SK-N-DZ (cell line): ENCODE measurements at regions not wholly inside any gene's neighbourhood (a gene's known extent, or its start where the extent isn't known, plus 50 kb on each side); places are given as distances from the start of the nearest gene placed in this dataset.
"Not testable (repeated sequence)": the region's sequence is repeated elsewhere in the genome, so short reads cannot be mapped to it uniquely, and the experiment has no call there.

ENCODE experiments used
- DNase-seq: peaks from one replicate; pipeline ENCODE4 v3.0.0-alpha.2; 2015; ENCODE audit warnings: low spot score

GRCh38 chr12:65675141-65675621 is 149.1 kb upstream of the HMGA2 start:
- DNase-seq: no peak

- not testable (repeated sequence) for DNase-seq
These were observed 146.1 kb upstream of the HMGA2 start for GRCh38 chr12:65678172-65678571.

GRCh38 chr12:65681226-65681625 is 143.1 kb upstream of the HMGA2 start:
- DNase-seq: no peak

DNA sequence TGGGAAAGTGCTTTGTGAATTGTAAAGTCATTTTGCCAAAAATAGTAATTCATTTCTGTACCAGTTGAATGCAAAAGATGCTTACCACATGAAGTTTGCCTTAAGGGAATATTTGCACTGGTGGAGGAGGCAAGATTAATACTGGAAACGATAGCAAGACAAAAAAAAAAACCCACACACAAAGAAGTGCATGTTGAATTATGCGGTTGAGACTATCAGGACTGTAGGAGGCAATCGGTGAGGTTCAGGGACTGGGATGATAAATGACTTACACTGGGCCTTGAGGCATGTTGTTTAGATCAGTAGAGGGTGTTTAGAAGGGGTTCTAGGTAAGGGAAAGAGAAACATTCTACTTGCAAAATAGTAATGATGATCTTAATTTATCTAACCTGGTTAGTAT is 142.2 kb upstream of the HMGA2 start:
- no peak for DNase-seq

GRCh38 chr12:65684906-65685305 is 139.4 kb upstream of the HMGA2 start:
- DNase-seq: no peak

DNA sequence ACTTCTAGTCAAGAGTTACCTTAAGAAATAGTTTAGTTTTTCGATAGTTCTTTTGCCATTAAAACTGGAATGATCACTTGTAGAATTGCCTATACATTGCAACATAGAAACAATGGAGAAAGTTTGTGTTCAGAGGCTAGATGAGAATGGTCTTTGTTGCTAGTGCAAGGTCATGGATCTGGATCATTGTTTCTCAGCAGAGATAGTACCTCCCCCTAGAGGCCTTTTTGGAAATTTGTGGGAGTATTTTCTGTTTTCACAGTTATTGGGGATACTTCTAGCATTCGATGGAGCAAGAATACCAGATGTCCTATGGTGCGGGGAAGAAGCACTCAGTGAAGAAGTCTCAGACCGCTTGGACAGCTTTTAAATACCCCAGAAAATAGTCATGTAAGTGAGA is 138.8 kb upstream of the HMGA2 start:
- DNase-seq: no peak

GRCh38 chr12:65689508-65689907 is 134.8 kb upstream of the HMGA2 start:
- DNase-seq: no peak

GRCh38 chr12:65690477-65690876 is 133.8 kb upstream of the HMGA2 start:
- no peak for DNase-seq

GRCh38 chr12:65694130-65694529 is 130.2 kb upstream of the HMGA2 start:
- no peak for DNase-seq

DNA sequence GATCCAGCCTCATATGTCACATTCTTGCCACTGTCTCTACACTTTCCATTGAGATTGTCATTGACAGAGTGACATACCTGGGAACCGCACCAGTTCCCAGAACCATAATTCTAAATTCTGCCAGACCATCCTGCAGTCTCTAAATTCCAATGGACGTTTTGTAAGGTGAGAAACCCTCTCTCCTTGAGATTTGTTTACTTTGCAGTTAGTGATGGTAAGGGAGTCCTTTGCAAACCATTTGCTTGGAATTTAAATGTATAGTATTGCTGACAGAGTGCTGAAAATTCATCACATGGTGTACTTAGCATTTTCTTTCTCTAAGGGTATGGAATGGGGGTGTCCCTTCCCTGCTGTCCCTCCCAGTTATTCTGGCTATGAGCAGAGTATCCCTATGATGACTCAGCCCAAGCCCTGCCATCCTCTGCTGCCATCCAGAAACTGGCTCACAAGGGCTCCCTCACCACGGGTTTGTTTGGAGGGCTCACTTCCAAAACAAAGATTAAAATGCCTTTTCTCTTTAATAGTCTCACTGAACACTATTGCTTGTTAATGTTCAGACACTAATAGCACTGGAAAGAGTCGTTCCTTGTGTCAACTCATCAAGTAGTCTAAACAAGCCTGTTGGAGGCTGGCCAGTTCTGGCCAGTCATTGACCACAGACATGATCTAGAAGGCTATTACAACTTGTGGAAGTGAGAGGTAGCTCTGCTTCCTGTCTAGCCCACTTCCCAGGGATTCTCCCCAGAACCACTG is 129.0 kb upstream of the HMGA2 start:
- no peak for DNase-seq

GRCh38 chr12:65696227-65696626 is 128.1 kb upstream of the HMGA2 start:
- no peak for DNase-seq

DNA sequence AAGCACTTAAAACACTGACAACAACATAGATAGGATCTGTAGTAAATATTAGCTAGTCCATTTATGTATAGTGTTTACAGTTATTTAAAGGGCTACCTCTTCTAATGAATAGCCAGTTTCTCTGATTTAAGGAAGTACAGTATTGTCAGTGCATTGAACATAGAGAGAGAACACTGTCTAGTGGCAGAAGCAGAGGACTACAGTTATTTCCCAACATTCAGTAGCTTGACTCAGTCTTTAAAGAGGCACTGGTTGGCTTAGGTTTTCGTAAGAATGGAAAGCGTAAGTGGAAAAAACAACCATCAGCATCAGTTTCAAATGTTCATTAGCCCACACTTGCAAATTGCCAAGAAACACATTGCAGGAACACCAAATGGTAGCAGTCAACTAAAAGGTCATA is 125.0 kb upstream of the HMGA2 start:
- no peak for DNase-seq

GRCh38 chr12:65703176-65703575 is 121.1 kb upstream of the HMGA2 start:
- DNase-seq: no peak

- no peak for DNase-seq
These were observed 118.9 kb upstream of the HMGA2 start for GRCh38 chr12:65705380-65705876.

DNA sequence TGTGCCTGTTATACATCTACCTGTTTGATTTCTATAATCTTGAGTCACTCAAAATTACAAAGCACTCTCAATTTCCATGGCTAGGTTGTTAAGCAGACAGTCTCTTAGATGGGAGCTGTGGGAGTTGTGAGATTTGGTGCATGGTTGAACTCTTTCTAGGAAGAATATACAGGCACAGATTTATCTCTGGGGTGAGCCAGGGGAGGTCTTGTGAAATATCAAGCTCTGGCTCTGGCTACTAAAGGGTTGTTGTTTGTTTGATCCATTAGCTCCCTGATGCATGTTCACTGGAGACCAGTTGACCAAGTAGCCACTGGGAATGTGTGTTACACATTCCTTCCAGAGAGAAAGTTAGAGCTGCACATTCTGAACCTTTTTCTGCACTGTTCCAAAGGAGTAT is 117.2 kb upstream of the HMGA2 start:
- DNase-seq: no peak

DNA sequence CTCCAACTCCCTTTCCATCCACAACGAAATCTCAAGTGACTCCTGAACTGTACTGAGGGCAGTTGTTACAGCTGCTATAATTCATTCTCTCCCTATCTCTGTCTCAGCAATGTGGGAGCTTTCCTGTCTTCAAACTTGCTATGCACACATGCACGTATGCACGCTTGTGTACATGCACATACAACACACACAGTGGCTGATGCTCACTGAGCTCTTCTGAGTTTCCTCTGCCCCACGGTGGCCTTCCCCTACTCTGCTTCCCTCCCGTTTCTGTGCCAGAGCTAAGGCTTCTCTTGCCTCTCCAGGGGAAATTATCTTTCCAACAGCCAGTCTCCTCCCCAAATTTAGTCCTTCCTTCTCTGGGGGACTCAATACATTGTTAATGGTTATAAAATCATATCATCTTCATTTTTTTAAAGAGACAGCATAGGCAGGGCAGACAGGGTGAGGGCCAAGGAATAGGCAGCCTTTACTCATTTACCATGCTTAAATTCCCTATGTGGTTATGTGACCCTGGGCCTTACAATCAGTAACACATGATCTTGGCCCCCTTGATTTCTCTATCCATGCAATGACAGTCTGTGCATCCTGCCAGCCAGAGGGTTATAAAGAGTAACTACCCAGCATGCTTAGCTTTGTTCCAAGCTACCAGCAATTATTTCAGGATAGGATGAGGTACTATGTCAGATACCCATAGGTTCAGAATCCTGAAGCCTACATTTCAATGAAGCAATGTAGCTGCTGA is 111.9 kb upstream of the HMGA2 start:
- DNase-seq: no peak

DNA sequence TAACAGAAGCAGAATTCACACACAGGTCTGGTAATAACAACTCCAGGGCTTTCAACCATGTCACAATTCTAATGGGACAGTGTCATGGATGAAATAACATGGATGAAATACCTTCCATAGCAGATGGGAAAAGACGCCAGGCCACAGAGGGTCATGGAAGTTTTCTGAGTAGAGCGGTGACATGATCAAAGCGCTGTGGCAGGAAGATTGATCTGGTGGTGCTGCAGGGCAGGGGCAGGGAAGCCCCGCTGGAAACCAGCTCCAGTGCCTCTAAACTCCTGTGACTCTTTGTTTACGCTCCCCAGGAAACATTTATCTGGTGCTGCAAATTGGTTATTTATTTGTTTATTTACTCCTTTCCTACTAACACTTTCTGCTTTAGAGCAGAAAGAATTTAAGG is 108.3 kb upstream of the HMGA2 start:
- no peak for DNase-seq

DNA sequence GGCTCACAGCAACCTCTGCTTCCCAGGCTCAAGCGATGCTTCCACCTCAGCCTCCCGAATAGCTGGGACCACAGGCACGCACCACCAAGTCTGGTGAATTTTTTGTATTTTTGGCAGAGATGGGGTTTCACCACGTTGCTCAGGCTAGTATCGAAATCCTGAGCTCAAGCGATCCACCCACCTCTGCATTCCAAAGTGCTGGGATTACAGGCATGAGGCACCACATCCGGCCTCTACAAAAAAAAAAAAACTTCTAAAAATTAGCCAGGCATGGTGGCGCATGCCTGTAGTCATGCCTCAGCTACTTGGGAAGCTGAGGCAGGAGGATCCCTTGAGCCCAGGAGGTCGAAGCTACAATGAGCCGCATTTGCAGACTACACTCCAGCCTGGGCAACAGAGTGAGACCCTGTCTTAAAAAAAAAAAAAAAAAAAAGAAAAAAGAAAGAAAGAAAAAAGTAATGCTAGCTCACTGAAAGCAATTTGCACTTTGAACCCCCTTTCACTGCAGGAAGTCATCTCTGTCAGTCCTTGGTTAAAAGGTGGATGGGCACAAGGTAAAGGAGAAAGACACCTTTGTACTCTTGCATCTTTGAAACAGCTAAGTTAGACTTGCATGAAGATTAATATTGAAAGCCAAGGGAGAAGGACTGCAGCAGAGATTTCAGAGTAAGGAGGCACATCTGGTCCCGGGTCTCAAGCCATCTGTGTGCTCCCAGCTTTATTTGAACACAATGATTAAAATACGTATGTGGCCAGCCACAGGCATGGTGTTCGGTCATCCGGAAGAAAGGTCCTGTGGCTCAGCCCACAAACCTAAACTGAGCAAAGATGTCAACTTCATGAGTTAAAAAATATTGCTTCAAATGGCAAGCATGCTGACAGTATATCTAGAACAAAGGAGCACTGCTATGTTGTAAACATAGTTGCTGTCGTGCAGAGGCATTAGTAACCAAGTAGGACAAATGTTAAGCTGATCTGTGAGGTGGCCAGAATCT is 103.8 kb upstream of the HMGA2 start:
- no peak for DNase-seq

DNA sequence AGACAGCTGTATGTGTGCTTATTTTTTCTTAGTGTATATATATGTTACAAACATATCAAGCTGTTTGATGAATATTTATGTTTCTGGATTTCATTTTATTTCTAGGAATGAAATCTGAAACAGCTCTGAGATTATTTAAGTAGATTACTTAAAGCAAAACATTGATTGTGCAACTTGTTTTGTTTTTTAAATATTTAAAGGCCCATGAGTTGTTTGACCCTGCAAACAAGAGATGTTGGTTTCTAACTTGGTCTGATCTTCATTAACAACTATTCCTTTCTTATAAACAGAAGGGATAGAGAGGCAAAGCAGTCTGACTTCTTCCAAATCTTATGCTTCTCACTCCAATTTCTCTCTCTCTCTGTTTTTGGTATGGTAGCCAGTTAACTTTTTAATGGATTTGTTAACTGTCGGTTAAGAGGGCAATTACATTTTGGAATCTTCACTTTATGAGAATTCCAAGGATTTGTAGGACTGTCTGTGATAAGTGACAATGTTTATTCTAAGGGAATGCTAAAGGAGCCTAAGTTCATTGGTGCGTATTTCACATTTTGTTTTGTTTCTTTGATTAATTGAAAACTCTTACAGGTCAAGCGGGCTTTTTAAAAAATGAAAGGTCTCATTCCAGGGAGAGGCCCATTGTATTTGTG is 102.6 kb upstream of the HMGA2 start:
- no peak for DNase-seq

DNA sequence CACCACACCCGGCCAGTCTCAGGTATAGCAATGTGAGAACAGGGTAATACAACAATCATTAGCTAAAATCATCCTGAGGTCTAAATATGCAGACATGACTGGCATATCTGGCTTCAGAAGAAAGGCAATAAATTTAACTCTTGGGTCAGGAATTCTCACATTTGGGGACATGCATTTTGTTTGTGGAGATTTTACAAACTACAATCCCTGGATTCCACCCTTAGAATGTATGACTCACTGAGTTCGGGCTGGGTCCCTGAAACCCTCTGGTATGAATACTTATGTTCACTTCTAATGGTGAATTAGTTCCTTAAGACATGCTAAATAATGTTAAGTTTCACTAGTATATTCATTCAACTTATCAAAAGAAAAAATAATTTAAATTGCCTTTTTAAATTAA is 98.9 kb upstream of the HMGA2 start:
- DNase-seq: no peak

DNA sequence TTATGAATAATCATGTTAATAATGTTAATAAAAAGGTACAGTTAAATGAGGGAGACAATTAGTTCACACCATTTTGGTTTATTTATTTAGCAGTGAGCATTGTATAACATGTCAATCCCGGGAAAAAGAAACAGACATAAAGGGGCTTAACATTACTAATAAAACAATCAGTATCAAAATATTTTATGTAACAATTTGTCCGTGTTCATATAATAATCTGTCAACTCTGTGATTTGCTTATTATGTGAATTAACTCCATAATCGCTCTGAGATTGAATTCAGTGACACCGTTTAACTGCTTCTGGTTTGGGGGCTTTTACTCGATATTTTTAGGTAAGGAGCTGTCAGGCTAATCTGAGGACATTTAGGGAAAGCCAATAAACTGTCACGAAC is 95.8 kb upstream of the HMGA2 start:
- no peak for DNase-seq
